Upper lobe of right lung (tissue), 1 donor: ENCODE measurements at regions not wholly inside any gene's neighbourhood (a gene's known extent, or its start where the extent isn't known, plus 50 kb on each side); places are given as distances from the start of the nearest gene placed in this dataset.
"Not testable (repeated sequence)": the region's sequence is repeated elsewhere in the genome, so short reads cannot be mapped to it uniquely, and the experiment has no call there.

Experiments used
- ATAC-seq: fragments of 200-7000 bp; cut with Tn5 transposase; one replicate; pipeline ENCODE4 v1.9.1; 2020; ENCODE audit warnings: mild to moderate bottlenecking, moderate library complexity
- DNase-seq: peaks from one replicate; pipeline ENCODE4 v3.0.0-alpha.2; 2020
- H3K27ac ChIP-seq: fragments of 200-600 bp; one replicate; pipeline ENCODE4 v1.8.0; 2022
- H3K27me3 ChIP-seq: fragments of 200-600 bp; one replicate; pipeline ENCODE4 v1.8.0; 2022; ENCODE audit warnings: mild to moderate bottlenecking
- H3K36me3 ChIP-seq: fragments of 200-600 bp; one replicate; pipeline ENCODE4 v1.8.0; 2022
- H3K4me1 ChIP-seq: fragments of 200-600 bp; one replicate; pipeline ENCODE4 v1.8.0; 2022
- H3K4me3 ChIP-seq: fragments of 200-600 bp; one replicate; pipeline ENCODE4 v1.8.0; 2022; ENCODE audit warnings: mild to moderate bottlenecking
- H3K9me3 ChIP-seq: fragments of 200-600 bp; one replicate; pipeline ENCODE4 v1.8.0; 2022
- CTCF ChIP-seq: fragments of 200-600 bp; IDR thresholded peaks from one replicate; pipeline ENCODE4 v1.8.0; 2022; ENCODE audit warnings: antibody characterized with exemption
- intact Hi-C: fragments of 100-400 bp; cut with DNase I; formaldehyde crosslinking; loops from one replicate; pipeline ENCODE4 v1.11.0; 2022
- donor health status: DM: no; HTN: yes; CAD: no; lungs with severe emphysema.

GRCh38 chr2:186381573-186381972 is 104.5 kb upstream of the ZC3H15 start:
- H3K27me3 ChIP-seq, result no peaks in the 10 kb centered on the region
- H3K9me3 ChIP-seq, result no peaks in the 10 kb centered on the region
- no peak for TF ChIP-seq CTCF
- no peak for ATAC-seq
- no peak overlapping the region for H3K4me3 ChIP-seq
- H3K36me3 ChIP-seq, result no peaks in the 10 kb centered on the region
- H3K27ac ChIP-seq, result no peak overlapping the region
- H3K4me1 ChIP-seq, result no peaks in the 10 kb centered on the region
- no peak for DNase-seq
- intact Hi-C loops, result no loop called here

- TF ChIP-seq CTCF, result no peak
- intact Hi-C loops, result no loop called here
- Histone ChIP-seq H3K4me1 (no peaks in the 10 kb centered on the region), H3K36me3 (no peaks in the 10 kb centered on the region), H3K4me3 (no peak overlapping the region), H3K27ac (no peak overlapping the region), H3K27me3 (no peaks in the 10 kb centered on the region), H3K9me3 (no peaks in the 10 kb centered on the region)
- ATAC-seq (no peak), DNase-seq (no peak)
Measured at GRCh38 chr2:186382932-186383331, 103.1 kb upstream of the ZC3H15 start.

- DNase-seq (no peak), ATAC-seq (no peak)
- no peaks in the 10 kb centered on the region for H3K27me3 ChIP-seq
- no peak for TF ChIP-seq CTCF
- no peak overlapping the region for H3K4me3 ChIP-seq
- no peak overlapping the region for H3K27ac ChIP-seq
- no peaks in the 10 kb centered on the region for H3K9me3 ChIP-seq
- intact Hi-C loops, result no loop called here
- H3K36me3 ChIP-seq, result no peaks in the 10 kb centered on the region
- H3K4me1 ChIP-seq, result no peaks in the 10 kb centered on the region
Measured at GRCh38 chr2:186384226-186384625, 101.8 kb upstream of the ZC3H15 start.

GRCh38 chr2:186385638-186386201 is 100.3 kb upstream of the ZC3H15 start:
- H3K4me1 ChIP-seq, H3K9me3 ChIP-seq, DNase-seq, intact Hi-C loops, H3K27me3 ChIP-seq, H3K36me3 ChIP-seq, ATAC-seq, H3K4me3 ChIP-seq, H3K27ac ChIP-seq: not testable (repeated sequence)

- no peak for TF ChIP-seq CTCF
- Histone ChIP-seq H3K9me3 (no peaks in the 10 kb centered on the region), H3K27me3 (no peaks in the 10 kb centered on the region), H3K36me3 (no peaks in the 10 kb centered on the region), H3K4me1 (no peaks in the 10 kb centered on the region), H3K27ac (no peak overlapping the region), H3K4me3 (no peak overlapping the region)
- no peak for DNase-seq
- no peak for ATAC-seq
- intact Hi-C loops, result no loop called here
Measured at GRCh38 chr2:186399082-186399644, 86.9 kb upstream of the ZC3H15 start.

- Histone ChIP-seq H3K4me3 (no peak overlapping the region), H3K9me3 (no peaks in the 10 kb centered on the region), H3K36me3 (no peaks in the 10 kb centered on the region), H3K27ac (no peak overlapping the region), H3K27me3 (no peaks in the 10 kb centered on the region), H3K4me1 (no peaks in the 10 kb centered on the region)
- DNase-seq (no peak), ATAC-seq (no peak)
- intact Hi-C loops, result no loop called here
- no peak for TF ChIP-seq CTCF
Measured at GRCh38 chr2:186405842-186406241, 80.2 kb upstream of the ZC3H15 start.
